ENCODE measurements at regions not wholly inside any gene's neighbourhood (a gene's known extent, or its start where the extent isn't known, plus 50 kb on each side); places are given as distances from the start of the nearest gene placed in this dataset.

DNA sequence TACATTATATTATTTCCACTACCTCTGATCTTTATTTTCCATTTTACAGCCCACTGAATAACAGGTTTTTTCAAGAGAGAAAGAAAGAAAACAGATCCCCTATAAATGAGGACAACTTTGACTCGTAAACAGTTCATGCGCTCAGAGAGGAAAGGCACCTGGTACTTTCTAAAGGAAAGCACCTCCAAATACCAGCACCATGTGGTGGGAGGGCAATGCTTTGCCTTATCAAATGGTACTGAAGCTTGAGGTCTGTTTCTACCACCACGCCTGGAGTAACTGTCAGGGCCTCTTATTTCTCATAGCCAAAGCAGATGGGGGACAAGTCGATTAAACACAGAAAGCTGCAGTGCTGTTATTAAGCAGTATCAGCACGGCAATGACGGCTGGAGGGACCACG, 510.3 kb upstream of the ZFHX3 start:
- TF ChIP-seq, protein P1, sequence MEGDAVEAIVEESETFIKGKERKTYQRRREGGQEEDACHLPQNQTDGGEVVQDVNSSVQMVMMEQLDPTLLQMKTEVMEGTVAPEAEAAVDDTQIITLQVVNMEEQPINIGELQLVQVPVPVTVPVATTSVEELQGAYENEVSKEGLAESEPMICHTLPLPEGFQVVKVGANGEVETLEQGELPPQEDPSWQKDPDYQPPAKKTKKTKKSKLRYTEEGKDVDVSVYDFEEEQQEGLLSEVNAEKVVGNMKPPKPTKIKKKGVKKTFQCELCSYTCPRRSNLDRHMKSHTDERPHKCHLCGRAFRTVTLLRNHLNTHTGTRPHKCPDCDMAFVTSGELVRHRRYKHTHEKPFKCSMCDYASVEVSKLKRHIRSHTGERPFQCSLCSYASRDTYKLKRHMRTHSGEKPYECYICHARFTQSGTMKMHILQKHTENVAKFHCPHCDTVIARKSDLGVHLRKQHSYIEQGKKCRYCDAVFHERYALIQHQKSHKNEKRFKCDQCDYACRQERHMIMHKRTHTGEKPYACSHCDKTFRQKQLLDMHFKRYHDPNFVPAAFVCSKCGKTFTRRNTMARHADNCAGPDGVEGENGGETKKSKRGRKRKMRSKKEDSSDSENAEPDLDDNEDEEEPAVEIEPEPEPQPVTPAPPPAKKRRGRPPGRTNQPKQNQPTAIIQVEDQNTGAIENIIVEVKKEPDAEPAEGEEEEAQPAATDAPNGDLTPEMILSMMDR (IDR thresholded peaks at IDR 0.05; ENCODE audit: low read depth, low read length, missing control alignments), result no peak
- in situ Hi-C loops (cut with HindIII; ENCODE audit: low pct_ligation_motif_present, low sequenced_read_pairs), result no loop called here
- Histone ChIP-seq H3K36me3 (replicated peaks) (no peaks in the 10 kb centered on the region), H3K27ac (no peak overlapping the region), H3K27me3 (replicated peaks) (no peaks in the 10 kb centered on the region), H3K4me3 (ENCODE audit: low read depth, low read length) (no peak overlapping the region)
- DNase-seq, result no peak

DNA sequence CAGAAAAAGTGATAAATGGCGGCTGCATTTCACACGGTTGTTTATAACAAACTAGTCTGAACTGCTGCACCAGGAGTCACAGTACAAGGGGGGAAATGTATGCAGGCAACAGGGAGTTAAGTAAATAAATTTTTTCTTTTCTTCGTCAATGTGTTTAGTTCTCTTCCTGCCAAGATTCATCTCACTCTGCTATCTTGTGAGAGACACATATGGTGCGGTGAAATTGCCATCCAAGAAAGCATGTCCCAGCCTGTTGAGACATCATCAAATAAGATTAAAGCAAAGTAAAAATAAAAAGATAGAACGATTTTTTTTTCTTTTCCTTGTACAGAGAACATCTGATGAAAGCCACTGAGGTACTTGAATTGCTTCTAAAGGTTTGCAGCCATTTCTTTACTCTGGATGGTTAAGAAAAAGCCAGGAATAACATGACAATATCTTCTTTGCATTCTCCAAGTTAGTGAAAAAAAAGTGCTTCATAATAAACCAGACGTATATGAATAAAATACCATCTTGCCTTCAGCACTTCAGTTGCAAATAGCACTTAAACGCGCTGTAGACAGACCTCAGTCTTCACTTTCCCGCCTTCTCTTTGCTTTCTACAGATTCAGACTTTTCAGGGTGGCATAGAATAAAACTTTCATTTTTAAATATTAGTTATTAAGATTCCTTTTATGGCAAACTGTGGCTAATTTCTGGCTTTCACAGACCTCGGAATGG, 506.2 kb upstream of the ZFHX3 start:
- Histone ChIP-seq H3K36me3 (replicated peaks) (no peaks in the 10 kb centered on the region), H3K27me3 (replicated peaks) (no peaks in the 10 kb centered on the region), H3K4me3 (ENCODE audit: low read depth, low read length) (no peak overlapping the region), H3K27ac (no peak overlapping the region)
- in situ Hi-C loops (cut with HindIII; ENCODE audit: low pct_ligation_motif_present, low sequenced_read_pairs), result no loop called here
- TF ChIP-seq, protein P1 (IDR thresholded peaks at IDR 0.05; ENCODE audit: low read depth, low read length, missing control alignments), result no peak
- DNase-seq, result no peak

DNA sequence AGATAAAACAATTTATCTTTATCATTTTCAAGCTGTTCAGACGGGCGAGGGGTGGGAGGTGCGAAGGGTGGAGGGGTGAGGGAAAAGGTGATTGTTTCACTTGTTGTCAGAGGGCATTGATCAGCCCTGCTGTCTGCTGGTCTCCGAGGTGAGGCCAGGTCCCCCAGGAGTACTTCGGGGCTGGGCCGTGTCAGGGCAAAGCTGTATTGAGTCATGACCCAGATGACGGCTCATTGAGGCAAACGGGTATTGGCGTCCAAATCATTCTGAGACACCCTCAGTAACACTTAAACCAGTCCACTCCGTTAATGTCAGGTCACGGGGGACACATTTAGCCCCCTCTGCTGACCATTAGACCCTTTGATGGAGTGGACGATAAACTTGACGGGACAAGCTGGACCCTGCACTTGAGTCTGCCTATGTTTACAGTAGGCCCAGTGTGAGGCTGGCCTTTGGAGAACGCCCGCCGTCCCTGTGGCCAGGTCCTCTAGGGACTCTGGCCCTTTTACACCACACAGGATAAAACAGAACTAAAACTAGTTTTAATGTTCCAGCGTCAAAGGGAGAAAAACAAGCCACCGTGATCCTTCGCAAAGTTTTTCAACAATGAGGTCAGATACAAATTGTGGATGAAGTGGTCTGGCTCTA, 502.2 kb upstream of the ZFHX3 start:
- H3K4me3 ChIP-seq (ENCODE audit: low read depth, low read length), result no peak overlapping the region
- H3K27ac ChIP-seq, result no peak overlapping the region
- no peaks in the 10 kb centered on the region for H3K36me3 ChIP-seq (replicated peaks)
- TF ChIP-seq, protein P1 (IDR thresholded peaks at IDR 0.05; ENCODE audit: low read depth, low read length, missing control alignments), result no peak
- in situ Hi-C loops (cut with HindIII; ENCODE audit: low pct_ligation_motif_present, low sequenced_read_pairs), result no loop called here
- DNase-seq, result no peak
- H3K27me3 ChIP-seq (replicated peaks), result peaks cover 6% of the 10 kb centered on the region

DNA sequence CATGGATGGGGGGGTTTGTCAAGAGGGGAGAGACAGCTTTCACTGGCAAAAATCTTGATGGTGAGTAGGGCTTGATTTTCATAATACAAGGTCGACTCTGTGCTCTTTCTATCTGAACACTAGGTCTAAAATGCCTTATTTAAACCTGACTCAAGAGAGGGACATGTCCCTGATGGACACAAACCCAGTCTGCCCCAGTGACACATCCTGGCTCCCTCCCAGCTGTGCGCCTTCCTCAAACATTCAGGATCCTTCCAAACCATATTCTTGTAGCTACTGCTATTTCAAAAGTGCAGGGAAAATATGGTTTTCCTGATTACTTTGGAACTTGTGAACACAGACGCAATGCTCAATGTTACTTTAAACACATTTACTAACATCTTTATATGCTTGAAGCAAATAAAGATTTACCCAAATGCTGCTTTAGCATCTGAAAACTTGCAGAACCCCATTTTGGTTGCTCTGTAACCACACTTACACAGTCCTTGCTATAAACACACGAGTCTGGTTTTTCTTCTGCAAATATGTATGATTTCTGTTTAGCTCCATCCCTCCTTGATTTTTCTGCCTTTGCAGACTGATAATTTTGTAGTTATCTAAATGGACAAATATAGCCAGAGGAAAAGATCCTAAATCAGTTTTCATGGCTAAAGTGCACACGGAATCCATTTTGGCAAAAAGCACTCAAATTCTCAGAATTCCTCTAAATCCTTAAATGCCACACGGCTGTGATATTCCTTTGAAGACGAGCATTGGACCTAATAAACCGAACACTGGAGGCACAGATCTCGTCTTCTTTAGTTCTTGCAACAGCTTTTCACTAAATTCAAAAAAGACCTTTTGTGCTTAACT, 499.9 kb upstream of the ZFHX3 start:
- in situ Hi-C loops (cut with HindIII; ENCODE audit: low pct_ligation_motif_present, low sequenced_read_pairs), result no loop called here
- Histone ChIP-seq H3K36me3 (replicated peaks) (no peaks in the 10 kb centered on the region), H3K27ac (no peak overlapping the region), H3K27me3 (replicated peaks) (peaks cover 21% of the 10 kb centered on the region), H3K4me3 (ENCODE audit: low read depth, low read length) (no peak overlapping the region)
- TF ChIP-seq, protein P1 (IDR thresholded peaks at IDR 0.05; ENCODE audit: low read depth, low read length, missing control alignments), result no peak
- DNase-seq, result no peak

DNA sequence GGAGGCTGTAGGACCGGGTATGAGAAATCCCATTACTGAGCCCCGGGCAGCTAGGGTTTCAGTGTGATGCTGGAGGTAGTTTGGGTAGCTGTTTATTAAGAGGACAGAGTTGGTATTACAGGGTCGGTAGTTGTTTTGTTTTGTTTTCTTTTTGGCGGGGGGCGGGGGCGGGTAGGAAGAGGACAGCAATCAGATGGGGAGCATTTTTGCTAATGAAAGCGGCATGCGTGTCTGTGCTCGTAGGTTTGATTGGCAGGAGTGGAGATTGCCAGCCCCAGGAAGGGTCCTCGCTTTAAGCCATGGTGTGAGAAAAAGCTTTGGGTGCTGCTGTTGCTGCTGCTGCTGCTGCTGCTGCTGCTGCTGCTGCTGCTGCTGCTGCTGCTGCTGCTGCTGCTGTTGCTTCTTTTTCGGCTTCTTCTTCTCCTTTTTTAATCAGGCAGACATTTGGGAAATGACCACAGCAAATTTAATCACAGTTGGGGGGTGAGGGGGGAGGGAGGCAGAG, 498.5 kb upstream of the ZFHX3 start:
- H3K4me3 ChIP-seq (ENCODE audit: low read depth, low read length), result no peak overlapping the region
- H3K27me3 ChIP-seq (replicated peaks), result peaks cover 21% of the 10 kb centered on the region
- in situ Hi-C loops (cut with HindIII; ENCODE audit: low pct_ligation_motif_present, low sequenced_read_pairs), result no loop called here

More for the DNA sequence above, 498.5 kb upstream of the ZFHX3 start:
- no peak for DNase-seq
- Histone ChIP-seq H3K27ac (no peak overlapping the region), H3K36me3 (replicated peaks) (no peaks in the 10 kb centered on the region)
- TF ChIP-seq, protein P1 (IDR thresholded peaks at IDR 0.05; ENCODE audit: low read depth, low read length, missing control alignments), result no peak
